GM12864 (cell line): ENCODE measurements at regions not wholly inside any gene's neighbourhood (a gene's known extent, or its start where the extent isn't known, plus 50 kb on each side); places are given as distances from the start of the nearest gene placed in this dataset.

Experiments used
- DNase-seq: peaks from one replicate; pipeline ENCODE4 v3.0.0-alpha.2; 2011; ENCODE audit warnings: low read depth
- H3K4me3 ChIP-seq: 2 replicates; pipeline ENCODE4 v1.5.1; 2011; ENCODE audit warnings: mild to moderate bottlenecking, low read depth, low read length, control low read depth
- TF ChIP-seq, protein P1 (sequence below): IDR thresholded peaks from 2 replicates; pipeline ENCODE4 v1.5.1; 2011; ENCODE audit warnings: low read depth, mild to moderate bottlenecking, moderate library complexity, low read length, control low read depth, inconsistent platforms; ENCODE audit errors: missing control alignments

DNA sequence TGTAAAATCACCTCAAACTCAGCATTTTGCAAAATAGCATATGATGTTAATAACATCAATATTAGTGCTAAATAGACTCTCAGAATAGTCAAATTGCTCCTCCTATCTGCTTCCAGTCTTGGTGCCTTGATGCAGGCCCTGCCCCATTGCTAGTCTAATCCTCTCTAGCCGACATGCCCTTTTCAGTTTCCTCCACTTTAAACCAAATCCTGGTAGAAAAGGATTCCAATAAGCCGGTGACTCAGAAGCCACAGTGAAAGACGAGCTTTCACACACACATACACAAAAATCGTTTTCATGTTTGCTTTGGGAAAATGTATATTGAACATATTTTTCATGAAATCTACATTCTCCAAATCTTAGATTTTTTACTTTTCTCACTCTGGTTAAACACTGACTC, 203.1 kb downstream of the LMBRD1 start:
- DNase-seq: no peak
- TF ChIP-seq, protein P1, sequence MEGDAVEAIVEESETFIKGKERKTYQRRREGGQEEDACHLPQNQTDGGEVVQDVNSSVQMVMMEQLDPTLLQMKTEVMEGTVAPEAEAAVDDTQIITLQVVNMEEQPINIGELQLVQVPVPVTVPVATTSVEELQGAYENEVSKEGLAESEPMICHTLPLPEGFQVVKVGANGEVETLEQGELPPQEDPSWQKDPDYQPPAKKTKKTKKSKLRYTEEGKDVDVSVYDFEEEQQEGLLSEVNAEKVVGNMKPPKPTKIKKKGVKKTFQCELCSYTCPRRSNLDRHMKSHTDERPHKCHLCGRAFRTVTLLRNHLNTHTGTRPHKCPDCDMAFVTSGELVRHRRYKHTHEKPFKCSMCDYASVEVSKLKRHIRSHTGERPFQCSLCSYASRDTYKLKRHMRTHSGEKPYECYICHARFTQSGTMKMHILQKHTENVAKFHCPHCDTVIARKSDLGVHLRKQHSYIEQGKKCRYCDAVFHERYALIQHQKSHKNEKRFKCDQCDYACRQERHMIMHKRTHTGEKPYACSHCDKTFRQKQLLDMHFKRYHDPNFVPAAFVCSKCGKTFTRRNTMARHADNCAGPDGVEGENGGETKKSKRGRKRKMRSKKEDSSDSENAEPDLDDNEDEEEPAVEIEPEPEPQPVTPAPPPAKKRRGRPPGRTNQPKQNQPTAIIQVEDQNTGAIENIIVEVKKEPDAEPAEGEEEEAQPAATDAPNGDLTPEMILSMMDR: no peak
- H3K4me3 ChIP-seq: no peak overlapping the region

DNA sequence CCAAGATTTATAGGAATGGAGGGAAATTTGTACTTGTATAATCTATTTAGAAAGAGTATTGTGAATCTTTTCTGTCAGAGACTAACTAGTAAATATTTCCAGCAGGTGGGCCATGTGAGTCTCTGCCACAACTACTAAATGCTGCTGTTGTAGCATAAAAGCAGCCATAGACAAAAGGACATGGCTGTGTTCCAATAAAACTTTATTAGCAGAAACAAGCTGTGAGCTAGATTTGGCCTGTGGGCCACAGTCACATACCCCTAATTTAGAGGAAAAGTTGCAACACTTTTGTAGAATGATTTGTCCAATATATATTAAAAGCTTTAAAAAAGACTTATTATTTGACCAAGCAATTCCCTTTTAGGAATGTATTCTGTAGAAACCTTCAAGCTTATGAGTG, 207.2 kb downstream of the LMBRD1 start:
- H3K4me3 ChIP-seq: no peak overlapping the region
- TF ChIP-seq, protein P1: no peak

GRCh38 chr6:69584913-69585729, 211.7 kb downstream of the LMBRD1 start:
- H3K4me3 ChIP-seq: no peak overlapping the region
- TF ChIP-seq, protein P1: no peak
- peak; percentile 26 for DNase-seq

More for the DNA sequence above, 207.2 kb downstream of the LMBRD1 start:
- DNase-seq: no peak

- H3K4me3 ChIP-seq: no peak overlapping the region
- TF ChIP-seq, protein P1: no peak
- no peak for DNase-seq
Measured at GRCh38 chr6:69584536-69584912, 212.3 kb downstream of the LMBRD1 start.

- TF ChIP-seq, protein P1: no peak
- H3K4me3 ChIP-seq: no peak overlapping the region
- no peak for DNase-seq
Measured at GRCh38 chr6:69581581-69581980, 215.2 kb downstream of the LMBRD1 start.

- TF ChIP-seq, protein P1: no peak
- DNase-seq: no peak
- no peak overlapping the region for H3K4me3 ChIP-seq
Measured at GRCh38 chr6:69580706-69581105, 216.1 kb downstream of the LMBRD1 start.
